Ammon's horn (tissue), 1 donor: ENCODE measurements at regions not wholly inside any gene's neighbourhood (a gene's known extent, or its start where the extent isn't known, plus 50 kb on each side); places are given as distances from the start of the nearest gene placed in this dataset.
"Not testable (repeated sequence)": the region's sequence is repeated elsewhere in the genome, so short reads cannot be mapped to it uniquely, and the experiment has no call there.

Experiments
- DNase-seq: peaks from one replicate; pipeline ENCODE4 v3.0.0-alpha.2; 2016; ENCODE audit warnings: low spot score

DNA sequence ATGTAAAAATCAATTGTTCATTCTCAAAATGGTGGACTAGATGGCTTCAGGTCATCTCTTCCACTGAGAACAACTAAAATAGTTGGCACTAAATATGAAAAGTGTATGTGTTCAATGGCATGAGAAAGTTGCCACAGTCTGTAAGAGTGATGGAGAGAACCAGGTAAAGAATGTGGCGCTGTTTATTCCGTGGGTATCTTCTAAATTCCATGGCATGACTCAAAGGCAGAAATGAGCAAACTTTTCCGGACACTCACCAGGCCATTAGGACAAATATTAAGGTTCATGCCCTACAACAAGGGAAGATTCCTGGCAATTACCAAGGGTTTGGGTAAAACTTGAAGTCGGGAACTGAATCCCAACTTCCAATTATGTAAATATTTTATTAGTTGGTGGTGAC lies 825.4 kb upstream of the CDH6 start:
- no peak for DNase-seq

DNA sequence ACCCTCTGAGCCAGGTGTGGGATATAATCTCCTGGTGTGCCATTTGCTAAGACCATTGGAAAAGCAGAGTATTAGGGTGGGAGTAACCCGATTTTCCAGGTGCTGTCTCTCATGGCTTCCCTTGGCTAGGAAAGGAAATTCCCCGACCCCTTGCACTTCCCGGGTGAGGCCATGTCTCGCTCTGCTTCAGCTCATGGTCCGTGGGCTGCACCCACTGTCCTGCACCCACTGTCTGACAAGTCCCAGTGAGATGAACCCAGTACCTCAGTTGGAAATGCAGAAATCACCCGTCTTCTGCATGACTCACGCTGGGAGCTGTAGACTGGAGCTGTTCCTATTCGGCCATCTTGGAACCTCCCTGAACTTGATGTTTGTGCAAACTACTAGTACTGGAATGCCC lies 828.5 kb upstream of the CDH6 start:
- not testable (repeated sequence) for DNase-seq

DNA sequence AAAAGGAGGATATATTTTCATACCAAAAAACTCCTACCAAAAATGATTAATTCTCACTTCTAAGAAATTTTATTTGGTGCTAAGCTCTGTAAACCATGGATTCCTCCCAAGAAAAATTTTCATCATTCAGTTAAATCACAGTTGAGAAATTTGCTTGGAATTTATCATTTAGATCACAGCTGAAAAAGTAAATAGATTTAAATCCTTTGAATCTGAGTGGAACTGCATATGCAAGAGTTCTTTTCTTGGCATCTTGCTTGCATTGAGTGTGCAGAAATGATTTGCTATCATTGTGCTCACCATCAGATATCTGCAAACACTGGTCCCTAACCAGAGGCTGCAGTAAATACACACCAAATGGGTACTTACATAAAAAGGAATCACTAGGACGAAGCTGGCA lies 836.1 kb upstream of the CDH6 start:
- DNase-seq = no peak

DNA sequence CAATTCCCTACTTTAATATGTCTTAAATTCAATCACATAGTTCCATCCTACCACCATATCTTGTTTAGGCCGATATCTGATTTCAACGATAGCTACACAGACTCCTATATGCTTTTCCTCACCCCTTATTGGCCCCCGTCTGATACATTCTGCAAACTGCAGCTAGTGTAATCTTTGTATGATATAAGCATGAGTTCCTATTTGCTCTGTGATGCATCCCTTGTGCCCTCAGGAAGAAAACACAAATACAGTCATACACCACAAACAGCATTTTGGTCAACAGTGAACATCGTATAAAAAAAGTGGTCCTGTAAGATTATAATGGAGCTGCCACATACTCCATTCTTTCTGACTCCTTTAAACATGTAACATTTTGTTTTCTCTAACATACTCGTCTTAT lies 837.8 kb upstream of the CDH6 start:
- no peak for DNase-seq

DNA sequence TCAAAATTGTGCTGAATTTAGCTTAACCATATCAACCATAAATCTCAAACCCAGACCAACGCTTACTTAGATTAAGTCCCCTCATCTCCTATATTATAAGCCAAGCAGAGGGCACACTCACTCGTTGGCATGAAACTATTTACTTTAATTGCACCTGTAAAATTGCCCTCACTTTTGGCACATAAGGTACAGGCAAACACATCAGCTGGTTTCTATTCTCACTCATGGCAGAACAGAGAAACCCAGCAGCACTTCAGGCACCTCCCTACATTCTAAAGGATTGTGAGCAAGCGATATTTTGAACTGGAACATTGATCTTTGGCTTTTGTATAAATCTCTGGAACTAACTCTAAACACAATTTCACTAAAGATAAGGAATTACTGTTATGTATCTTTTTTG lies 845.6 kb upstream of the CDH6 start:
- no peak for DNase-seq

DNA sequence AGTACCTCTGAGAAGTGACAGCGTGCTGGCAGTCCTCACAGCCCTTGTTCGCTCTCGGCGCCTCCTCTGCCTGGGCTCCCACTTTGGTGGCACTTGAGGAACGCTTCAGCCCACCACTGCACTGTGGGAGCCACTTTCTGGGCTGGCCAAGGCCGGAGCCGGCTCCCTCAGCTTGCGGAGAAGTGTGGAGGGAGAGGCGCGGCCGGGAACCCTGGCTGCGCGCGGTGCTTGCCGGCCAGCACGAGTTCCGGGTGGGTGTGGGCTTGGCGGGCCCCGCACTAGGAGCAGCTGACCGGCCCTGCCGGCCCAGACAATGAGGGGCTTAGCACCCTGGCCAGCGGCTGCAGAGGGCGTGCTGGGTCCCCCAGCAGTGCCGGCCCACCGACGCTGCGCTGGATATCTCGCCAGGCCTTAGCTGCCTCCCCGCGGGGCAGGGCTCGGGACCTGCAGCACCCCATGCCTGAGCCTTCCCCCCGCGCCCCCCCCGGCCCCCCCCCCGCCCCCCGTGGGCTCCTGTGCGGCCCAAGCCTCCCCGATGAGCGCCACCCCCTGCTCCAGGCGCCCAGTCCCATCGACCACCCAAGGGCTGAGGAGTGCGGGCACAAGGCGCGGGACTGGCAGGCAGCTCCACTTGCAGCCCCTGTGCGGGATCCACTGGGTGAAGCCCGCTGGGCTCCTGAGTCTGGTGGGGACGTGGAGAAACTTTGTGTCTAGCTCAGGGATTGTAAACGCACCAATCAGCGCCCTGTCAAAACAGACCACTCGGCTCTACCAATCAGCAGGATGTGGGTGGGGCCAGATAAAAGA lies 847.7 kb upstream of the CDH6 start:
- DNase-seq = not testable (repeated sequence)

DNA sequence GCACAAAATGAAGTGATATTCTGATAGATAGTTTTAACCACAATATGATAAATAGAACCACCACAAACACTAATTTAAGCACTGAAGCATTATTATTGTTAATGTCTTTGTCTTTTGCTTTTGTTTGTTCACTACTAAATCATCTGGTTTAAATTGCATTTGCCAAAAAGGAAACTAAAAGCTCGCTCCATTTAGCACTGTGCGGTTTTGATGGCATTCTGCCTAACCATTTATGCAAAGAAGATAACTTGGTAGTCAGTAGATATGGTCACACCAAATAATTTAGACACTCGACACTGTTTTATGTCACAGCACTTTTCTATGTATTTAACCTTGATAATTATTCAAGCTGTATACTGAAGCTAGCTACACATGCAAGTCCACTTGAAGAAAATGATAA lies 849.8 kb upstream of the CDH6 start:
- no peak for DNase-seq

DNA sequence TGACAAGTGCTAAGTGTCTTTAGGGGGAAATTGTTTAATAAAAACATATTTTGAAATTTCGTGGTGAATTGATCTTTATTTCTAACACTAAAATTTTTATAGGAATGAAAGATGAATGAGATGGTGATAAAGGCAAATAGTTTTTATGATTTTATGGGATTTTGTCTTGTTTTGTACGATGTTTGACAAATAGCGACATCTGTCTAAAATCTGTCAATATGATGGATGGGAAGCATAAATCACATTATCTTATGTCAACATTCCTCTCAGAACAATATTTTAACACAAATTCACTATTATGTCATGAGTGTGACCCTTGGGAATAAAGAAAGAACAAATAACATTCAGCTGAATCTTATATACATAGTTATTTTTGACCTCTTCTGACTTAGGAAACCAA lies 852.0 kb upstream of the CDH6 start:
- no peak for DNase-seq

DNA sequence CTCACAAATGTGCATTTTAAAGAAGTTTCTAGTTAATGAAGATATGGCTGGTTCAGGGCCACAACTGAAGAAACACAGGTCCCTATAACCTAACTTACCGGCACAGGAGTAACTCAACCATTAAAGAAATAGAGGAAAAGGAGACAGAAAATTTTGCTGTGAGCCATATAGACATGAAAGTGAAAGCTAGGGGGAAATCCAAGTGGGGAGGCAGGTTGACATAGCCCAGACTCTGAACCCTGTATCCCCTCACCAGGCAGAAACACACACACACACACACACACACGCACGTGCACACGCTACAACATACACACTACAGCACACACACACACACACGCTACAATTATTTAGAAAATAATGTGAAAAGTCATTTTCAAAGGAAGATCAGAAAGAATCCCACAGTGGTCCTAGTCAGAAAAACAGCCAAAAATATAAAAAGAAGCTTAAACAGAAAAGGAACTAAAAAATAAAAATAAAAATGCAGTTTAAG lies 856.4 kb upstream of the CDH6 start:
- DNase-seq = no peak

DNA sequence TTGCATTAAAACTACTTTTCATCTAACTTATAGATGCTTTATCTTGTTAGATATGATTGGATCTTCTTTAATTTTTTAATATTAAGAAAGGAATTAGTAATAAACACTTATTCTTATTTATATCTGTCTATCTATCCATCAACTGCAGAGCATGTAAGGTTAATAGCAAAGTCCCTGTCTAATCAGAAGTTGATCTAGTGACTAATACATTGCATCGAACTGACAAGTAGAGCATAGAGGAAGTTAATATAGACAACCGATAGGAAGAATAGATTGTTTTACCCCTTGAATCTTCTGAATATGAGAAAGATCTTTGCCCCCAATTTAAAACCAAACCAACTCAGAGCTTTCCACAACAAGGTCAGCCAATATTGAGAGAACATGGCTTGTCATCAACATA lies 862.0 kb upstream of the CDH6 start:
- no peak for DNase-seq

DNA sequence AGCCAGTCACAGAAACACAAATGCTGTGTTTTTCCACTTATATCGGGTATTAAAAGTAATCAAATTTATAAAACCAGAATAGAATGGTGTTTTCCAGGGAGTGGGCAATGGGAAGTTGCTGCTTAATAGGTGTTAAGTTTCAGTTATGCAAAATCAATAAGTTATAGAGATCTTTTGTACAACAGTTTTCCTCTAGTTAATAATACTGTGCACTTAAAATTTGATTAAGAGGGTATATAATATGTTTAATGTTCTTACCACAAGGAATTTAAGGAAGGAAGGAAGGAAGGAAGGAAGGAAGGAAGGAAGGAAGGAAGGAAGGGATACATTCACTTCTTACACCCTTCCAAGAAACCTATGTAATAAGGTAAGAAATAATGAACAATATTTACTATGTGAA lies 867.7 kb upstream of the CDH6 start:
- DNase-seq = no peak

DNA sequence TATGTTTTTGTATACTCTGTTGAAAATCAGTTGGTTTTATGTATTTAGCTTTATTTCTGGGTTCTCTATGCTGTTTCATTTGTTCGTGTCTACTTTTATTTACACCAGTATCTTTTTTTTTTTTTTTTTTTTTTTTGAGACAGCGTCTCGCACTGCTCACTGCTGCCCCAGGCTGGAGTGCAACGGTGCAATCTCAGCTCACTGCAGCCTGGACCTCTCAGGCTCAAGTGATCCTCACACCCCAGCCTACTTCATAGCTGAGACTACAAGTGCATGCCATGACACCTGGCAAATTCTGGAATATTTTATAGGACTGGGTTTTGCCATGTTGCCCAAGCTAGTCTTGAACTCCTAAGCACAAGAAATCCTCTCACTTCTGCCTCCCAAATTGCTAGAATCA lies 869.4 kb upstream of the CDH6 start:
- DNase-seq = no peak

DNA sequence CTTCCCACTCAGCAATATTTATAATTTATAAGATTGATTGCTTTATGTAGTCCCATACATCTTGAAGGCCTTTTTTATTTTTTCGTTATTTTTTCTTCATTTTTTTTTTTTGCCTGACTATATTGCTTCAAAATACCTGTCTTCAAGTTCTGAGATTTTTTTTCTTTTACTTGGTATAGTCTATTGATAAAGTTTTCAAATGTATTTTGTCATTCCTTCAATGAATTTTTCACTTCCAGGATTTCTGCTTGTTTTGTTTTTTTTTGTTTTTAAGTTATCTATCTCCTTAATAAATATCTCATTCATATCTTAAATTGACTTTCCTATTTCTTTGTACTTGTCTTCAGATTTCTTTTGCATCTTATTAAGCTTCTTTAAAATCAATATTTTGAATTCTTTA lies 905.6 kb upstream of the CDH6 start:
- no peak for DNase-seq

DNA sequence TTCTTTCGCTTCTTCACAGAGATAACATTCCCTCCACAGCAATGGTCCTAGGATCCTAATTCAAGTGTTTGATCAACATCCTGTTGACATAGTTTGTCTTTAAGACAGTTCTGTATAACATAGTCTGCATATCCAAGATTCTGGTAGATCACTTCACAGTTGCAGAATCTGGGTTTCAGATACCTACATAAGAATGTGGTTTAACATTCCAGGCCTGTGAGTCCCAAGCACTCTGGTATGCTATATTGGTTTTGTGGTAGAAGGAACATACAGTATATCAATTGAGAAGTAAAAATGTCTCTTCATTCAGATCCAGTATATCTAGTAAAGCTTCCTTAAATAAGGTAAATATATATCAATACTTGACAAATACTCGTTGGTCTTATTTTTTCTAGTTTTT lies 914.2 kb upstream of the CDH6 start:
- DNase-seq = no peak

DNA sequence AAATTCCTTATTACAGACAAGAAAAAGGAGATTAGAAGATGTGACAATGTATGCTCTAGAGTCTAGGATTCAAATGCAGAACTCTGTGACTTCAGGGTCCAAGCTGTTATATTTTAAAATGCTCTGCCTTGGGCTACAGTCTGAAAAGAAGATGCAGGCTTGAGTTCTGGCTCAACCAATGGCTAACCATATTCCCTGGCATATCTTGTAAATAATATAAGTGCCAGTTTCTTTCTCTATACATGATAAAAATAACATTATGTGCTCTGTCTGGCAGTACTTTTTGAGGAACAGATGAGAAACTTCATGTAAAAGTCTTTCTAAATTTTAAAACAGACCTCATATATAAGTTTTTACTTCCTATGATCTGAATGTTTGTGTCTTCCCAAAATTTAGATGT lies 926.5 kb upstream of the CDH6 start:
- DNase-seq = no peak

DNA sequence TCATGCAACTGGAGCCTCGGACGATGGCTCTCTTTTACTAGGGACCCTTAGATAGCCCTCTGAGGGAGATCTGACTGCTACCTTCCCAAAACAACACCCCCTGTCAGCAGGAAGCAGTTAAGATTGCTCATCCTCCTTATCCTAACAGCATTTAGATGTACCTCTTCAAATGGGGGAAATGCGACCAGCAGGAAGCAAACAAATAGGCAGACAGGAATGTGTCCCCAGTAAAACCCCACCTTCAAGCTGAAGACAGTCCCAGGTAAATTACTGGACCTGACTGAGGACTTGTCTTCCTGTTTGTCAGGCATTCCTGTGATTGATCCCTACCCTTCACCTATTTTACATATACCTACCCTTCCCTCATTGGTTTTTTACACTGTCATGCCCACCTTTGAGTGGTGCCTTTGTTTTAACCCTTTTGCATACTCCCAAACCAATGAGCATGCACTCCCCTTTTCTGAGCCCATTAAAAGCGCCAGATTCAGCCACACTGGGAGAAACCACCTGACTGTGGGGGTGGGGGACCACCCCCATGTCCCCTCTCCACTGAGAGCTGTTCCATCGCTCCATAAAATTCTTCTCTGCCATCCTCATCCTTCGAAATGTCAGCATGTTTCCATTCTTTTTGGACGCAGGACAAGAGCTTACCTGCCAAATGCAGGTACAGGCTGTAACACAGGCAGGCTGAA lies 954.0 kb upstream of the CDH6 start:
- DNase-seq = no peak

DNA sequence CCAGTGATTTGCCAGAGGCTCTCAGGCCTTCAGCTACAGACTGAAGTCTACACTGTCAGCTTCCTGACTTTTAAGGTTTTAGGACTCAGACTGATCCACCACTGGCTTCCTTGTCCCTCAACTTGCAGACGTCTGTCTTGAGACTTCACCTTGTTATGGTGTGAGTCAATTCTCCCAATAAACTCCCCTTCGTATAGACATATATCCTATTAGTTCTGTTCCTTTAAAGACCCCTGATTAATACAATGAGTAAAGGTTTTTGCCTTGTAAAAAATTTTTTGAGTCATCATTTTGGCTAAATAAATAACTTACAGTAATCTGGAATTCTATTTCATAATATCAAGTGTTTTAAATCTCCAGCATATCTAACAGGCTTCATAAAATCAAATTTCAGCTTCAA lies 956.3 kb upstream of the CDH6 start:
- no peak for DNase-seq

DNA sequence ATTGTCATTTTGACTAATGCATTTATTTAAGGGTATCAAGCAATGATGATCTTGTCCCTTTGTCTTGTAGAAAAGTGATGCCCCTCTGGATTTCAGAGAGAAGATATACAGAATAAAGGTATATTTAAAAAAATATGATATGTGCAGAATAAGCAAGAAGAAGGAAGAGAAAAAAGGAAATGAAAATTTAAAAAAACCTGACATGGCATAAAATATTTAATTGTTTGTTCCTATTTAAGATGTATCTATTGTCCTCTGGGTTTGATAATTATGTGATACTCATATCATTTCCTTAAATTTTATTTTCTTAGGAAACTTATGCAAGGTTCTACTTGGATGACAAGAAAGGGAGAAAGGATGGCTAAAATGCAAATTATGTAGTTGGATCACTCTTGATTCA lies 983.7 kb upstream of the CDH6 start:
- DNase-seq = no peak

DNA sequence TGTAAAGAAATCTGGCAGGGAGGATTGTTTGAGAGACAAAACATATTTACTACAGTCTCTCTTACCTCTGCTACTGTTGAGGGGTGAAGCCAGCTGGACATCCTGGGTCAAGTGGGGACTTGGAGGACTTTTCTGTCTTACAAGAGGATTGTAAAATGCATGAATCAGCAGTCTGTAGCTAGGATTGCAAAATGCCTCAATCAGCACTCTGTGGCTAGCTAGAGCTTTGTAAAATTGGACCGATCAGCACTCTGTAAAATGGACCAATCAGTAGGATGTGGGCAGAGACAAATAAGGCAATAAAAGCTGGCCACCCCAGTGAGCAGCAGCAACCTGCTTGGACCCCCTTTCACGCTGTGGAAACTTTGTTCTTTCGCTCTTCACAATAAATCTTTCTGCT lies 995.8 kb upstream of the CDH6 start:
- DNase-seq = no peak

DNA sequence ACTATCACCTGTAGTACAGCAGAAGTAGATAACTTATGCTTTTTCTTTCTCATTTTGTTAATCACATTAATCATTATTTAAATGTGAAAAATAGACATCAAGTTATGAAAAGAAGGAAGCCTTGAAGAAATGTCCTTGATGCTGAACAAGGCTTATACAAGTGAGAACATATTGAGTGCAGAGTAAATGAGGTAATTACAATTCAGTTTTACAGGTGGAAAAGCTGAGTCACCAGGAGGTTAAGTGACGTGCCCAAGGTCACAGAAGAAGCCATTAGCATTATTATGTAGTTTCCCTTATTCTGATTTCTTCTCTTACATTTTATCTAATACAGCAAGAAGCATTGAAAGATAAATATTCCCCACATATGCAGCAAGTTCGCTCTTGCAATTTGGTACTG lies 998.5 kb upstream of the CDH6 start:
- no peak for DNase-seq

DNA sequence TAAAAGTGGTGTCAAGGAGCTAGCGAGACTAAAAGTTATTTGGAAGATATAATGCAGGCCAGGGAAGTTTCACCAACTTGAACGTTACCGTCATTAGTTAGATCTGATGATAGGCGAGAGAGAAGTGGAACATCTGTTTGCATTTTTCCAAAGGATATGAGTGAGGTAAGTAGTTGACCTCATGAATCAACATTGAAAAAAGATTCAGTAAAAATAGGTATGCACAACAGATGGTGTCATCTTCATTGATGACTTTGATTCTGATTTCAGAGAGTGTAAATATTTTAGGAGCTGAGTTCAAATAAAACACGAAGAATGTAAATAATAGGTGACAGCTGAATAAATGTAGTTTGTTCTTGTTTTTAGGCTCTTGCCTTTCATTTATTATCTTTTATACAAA lies 998.9 kb upstream of the CDH6 start:
- no peak for DNase-seq

DNA sequence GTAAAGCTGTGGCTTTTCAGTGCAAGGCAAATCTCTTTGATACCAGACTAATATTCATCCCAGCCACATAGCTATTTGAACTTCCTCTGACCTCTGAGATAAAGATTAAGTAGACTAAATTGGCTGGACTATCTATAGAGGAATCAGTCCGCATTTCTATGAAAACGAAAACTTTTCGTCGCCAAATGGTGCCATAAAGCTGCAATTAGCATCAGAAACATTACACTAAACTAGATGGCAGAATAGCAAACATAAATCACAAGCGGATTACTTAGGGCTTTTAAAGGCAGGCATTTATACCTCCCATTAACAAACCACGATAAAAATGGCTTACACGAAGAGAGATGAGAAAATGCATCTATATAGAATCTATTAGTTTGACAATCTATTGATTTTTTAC lies 1009.7 kb upstream of the CDH6 start:
- no peak for DNase-seq

DNA sequence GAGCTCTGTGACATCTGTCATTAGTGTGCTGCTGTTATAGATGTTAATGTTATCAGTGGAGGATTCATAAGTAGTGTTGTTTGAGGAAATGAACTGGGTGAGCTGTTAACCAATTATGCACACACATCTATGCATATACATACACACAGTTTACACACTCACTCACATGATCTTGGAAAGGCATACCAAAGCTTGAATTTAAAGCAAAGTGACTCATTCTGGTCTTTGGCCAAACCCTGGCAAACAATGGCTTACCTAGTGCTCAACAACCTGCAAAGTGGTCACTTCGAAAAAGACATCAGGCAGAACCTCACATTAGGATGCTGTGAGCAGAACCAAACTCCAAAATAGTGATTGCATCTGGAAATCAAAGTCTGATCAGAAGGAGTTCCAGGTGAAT lies 1037.3 kb upstream of the CDH6 start:
- no peak for DNase-seq

DNA sequence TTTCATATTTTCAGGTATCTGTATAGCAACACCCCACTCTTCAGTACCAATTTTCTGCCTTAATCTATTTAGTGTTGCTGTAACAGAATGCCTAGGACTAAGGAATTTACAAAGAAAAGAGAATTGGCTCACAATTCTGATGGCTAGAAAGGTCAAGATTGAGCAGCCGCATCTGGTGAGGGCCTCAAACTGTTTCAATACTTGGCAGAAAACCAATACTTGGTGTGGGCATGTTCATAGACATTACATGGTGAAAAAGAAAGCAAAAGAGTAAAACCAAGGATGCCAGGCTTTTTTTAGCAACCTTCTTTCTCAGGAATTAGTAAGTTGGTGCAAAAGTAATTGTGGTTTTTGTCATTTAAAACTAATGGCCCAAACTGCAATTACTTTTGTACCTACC lies 1041.1 kb upstream of the CDH6 start:
- DNase-seq = no peak
